HT1080 (cell line): ENCODE measurements at regions not wholly inside any gene's neighbourhood (a gene's known extent, or its start where the extent isn't known, plus 50 kb on each side); places are given as distances from the start of the nearest gene placed in this dataset.
"Not testable (repeated sequence)": the region's sequence is repeated elsewhere in the genome, so short reads cannot be mapped to it uniquely, and the experiment has no call there.

Experiments
- DNase-seq: peaks from one replicate; pipeline ENCODE4 v3.0.0-alpha.2; 2015; ENCODE audit warnings: low read depth

- peak; percentile 9 for DNase-seq
Measured at GRCh38 chr2:187206071-187206470, 242.0 kb downstream of the CALCRL start.

- no peak for DNase-seq
Measured at GRCh38 chr2:187198136-187198535, 249.9 kb downstream of the CALCRL start.

GRCh38 chr2:187194049-187194448, 254.0 kb downstream of the CALCRL start:
- DNase-seq: no peak

DNA sequence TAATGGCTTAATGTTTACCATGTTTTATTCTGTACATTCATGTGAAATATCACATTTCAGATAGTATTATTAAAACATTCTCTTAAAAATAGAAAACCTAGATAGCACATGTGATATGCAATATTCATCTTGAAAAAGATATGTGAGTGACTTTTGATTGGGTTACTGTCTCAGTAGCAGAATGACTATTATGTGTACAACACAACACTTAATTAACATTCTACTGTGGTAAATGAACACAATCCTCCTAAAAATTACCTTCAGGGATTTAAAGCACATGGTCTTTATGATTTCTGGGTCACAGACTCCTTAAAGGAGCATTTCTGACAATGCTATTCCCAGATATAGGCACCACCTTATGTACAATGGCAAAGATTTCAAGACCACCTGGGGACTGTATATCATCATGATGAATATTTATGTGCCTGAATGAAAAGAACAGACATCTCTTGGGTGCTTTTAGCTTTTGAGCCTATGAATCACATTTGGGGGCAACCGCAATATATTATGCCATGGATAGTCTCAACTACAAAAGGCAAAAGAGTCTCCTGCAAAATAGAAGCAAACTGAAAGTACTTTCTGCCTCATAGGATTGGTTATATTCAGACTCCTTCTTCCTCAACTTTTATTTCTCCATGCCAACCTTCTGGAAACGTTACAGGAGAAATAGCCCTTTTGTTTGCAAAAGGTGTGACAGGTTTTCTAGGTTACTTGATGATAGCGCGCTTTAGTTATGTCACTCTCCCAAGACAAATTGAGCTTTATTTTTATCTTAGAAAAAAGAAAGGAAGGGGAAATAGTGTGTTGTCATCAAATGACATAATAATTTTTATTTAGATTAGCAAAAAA, 259.0 kb downstream of the CALCRL start:
- no peak for DNase-seq

DNA sequence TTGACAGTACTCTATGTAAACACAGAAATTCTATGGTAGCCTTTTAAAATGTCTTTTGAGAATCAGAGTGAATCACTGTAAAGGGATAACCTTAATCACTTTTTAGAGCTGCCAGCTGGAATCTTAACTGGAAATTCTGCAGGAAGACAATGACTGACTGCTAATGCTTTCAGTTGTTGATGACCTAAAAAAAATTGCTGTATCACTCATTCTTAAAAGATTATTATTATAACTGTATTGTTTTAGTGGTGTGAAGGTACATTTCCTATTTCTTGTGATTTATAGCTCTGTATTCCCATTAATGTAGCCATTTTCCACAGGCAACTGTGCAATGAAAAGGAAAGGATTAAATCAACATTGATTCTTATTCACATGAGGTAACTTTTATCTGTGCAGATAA, 260.5 kb downstream of the CALCRL start:
- no peak for DNase-seq

DNA sequence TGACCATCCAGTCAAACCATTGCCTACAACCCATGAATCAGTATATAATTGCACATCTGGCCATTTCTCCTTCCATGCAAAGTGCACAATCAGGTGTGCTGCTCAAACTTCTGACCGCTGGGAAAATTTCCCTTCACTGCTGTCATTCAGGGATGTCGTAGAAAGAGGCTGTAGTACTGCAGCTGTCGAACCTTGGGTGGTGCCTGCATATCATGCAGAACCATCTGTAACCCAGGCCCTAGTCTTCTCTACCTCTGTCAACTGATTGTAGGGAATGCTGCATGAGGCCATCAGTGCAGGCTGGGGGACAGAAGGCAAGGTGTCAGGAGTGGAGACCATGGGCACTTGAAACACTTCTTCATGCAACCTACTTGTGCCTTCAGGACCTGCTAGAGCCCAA, 267.5 kb downstream of the CALCRL start:
- no peak for DNase-seq

DNA sequence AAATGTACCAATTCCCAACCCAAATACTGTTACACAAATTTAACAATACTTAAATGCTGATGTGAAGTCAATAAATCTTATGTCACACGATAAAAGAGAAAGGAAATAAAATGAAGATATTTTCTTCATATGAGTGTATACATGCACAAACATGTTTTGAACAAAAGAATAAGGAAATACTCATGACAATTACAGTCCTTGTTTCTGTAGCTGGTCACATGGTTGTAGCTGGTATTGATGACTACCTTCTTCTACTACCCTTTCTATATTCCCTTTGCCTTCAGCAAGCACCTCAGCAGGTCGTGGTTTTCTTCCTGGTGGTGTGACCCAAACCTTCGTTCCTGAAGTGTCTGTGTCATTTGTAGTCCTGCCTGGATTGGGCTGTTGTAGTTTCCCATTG, 269.2 kb downstream of the CALCRL start:
- DNase-seq: not testable (repeated sequence)

DNA sequence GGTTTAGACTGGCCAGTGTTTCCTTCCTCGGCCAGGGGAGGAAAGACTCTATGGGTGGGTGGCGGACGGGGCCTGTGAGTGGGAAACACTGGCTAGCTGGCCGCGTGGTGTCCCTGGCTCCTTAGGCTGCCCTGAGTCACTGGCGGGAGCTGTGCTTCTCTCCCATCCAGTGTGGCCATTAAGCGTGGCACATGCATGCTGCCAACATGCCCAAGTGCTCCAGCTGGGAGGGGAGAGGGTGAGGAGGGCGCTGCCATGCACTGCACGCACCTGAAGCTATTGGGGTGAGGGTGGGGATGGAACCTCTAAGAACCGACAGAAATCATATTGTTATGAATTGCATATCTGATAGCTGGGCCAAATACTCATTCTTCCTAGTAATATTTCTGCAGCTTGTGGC, 270.8 kb downstream of the CALCRL start:
- no peak for DNase-seq

- no peak for DNase-seq
Measured at GRCh38 chr2:187174582-187174981, 273.5 kb downstream of the CALCRL start.

DNA sequence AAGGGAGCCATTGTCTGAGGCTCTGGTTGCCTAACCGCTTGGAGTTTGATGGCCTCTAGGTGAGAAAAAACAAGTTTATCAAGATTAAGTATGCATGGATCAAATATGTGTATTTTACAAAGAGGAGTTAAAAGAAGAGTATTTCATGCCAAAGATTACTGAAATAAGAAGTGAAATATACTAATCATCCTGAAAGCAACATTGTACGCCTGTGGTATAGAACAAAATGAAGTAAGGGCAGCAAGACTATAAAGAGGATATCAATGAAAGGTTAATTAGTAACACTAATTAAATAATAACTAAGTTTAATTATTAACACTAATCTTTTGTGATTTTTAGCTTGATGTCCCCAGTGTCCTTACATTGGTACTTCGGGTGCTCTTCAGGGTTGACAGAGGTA, 276.7 kb downstream of the CALCRL start:
- no peak for DNase-seq

DNA sequence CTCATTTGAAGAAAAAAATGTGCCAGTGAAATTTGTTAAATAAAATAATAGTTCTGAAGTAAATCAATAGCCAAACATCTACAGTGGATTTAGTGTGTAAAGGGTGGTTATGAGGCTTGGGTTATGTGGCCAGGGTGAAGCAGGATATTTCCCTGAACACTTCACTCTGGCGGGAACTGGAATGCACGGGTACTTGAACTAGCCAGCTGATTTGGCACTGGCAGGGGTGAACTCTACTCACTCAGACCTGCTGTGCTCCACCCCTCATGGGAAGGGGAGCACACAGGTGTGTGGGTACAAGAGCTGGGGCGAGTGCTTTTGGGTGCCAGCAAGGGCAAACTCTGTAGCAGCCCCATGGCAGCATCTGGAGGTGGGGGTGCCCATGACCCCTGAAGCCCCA, 278.2 kb downstream of the CALCRL start:
- no peak for DNase-seq

DNA sequence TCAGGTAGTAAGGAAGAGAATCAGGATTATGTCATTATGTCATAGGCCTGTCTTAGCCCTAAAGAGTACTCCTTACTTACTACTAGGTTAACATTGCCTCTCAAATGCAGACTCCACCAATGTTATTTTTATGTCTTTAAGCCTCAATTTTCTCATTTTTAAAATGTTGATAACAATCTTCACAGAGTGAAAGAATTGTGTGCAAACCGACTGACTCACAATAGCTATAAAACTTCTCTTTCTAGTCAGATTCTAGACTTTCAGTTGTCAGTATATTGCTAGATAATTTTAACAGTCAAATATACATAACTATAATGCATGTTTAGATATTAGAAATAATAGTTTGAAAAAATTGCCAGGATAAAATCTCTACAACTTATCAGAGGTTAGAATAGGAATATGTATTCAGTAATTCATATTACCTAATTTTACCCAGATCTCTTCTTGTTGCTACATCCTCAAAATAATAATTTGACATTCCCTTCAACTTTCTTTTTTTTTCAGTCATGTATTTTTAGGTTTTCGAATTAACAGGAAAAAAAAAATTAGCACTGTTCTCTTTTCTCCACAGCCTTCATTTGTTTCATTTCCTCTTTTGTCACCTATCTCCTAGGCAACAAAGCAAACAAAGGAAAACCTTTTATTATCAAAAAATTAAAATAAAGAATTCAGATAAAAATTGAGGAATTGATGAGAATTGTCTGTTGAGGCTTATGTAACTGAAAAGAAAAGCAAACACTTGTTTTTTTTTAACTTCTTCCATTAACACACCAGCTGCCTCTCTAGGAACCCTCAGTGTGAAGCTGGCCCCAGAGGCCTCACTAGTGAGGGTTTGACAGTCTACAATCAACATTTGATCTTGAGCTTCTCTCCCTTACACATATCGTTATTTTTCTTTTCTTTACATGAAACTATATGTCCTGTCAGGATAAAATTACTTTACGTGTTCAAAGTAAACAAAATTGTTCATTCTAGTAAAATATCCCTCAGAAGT, 279.0 kb downstream of the CALCRL start:
- no peak for DNase-seq

DNA sequence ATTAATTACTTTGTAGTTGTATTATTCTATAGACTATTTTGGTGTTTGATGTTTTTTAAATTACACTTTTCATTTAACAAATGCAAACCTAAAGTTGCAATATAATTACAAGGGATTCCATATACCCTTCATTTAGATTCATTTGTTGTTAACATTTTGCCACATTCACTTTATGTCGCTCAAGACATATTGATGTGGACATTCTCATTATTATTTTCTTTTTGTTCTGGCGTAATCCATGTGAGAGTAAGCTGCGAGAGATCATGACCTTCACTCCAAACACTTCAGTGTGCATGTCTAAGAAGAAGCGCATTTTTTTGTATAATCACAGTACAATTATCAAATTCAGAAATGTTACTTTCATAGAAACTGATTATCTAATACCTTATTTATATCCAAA, 280.6 kb downstream of the CALCRL start:
- DNase-seq: no peak

DNA sequence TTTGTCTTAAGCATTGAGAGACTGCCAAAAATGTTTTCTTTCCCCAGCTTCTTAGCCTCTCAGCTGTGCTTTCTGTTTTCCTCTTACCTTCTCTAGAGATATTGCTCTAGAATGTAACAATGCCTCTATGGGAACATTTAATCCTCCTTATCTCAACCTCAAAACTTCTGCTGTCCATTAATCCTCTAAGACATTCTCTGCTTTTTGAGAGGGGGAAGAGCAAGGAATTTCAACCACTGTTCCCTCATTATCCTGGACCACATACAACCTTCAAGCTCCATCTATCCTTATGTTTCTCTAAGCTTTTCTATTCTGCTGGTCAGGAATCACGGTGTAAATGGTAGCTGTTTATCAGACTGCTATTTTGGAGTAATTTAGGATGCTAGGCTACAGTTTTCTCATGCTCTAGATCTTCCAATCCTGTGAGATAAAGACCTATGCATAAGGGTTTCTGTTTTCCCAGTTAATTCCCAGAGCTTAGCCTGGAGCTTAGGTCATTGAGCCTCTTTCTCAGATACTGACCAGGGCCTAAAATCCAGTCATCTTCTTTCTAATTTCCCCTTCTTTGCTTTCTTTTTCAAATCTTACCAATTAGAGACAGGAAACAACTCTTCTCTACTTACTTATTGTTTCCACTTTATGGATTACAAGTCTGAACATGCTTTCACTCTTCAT, 282.0 kb downstream of the CALCRL start:
- no peak for DNase-seq

- no peak for DNase-seq
Measured at GRCh38 chr2:187158452-187158851, 289.6 kb downstream of the CALCRL start.

DNA sequence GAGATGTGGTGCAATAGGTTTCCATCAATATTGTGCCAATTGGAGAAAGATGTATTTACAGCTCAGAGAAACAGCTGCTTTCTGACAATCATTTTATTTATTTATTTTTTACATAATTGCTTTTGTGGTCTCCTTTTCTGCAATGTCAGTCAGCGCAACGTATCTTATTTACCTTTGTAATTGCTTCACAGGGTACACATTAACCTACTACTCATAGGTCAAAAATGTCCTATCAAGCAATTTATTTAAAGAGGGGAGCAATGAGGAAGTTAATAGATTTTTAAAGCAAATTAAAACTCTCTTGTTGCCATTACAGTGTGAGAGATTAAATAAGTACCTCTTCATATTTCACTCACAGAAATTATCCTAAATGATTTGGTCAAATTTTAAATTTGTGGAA, 291.0 kb downstream of the CALCRL start:
- DNase-seq: no peak

- DNase-seq: no peak
Measured at GRCh38 chr2:187155476-187155875, 292.6 kb downstream of the CALCRL start.

DNA sequence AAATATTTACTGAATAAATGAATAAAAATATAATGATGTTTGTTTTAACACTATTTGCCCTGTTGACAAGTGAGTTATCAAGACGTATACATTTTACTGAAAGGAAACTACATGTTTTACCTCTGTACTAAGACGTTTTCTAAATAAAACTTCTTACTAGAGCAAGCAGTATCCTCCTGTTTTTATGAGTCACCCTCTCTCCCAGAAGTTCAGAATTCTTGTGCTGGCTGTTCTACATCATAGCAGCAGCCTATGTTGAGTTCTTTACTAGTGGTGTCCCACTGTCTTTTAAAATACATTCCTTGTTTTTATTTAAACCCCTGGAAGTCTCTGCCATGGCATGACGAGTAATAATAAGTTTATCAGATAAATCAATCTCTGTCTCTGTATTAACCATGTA, 297.4 kb downstream of the CALCRL start:
- DNase-seq: peak; percentile 22

- DNase-seq: no peak
Measured at GRCh38 chr2:187148059-187148714, 299.2 kb upstream of the ZSWIM2 start.

DNA sequence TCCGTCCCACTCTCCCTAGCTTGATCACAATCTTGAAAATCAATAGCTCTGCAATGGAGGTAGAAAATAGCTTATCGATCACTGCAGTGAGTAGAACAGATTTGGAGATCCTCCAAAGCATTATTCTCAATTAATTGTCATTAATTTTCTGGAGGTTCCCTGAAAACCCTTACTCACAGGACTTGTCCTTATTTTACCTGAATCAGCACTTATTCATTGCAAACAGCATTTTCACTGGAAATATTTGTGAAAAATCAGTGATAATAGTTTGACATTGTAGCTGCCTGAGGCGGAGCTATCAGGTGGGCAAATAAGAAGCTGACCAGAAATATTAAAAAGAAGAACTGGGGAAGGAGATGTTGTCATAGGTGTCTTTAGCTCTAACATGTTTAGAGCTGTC, 294.6 kb upstream of the ZSWIM2 start:
- DNase-seq: no peak

DNA sequence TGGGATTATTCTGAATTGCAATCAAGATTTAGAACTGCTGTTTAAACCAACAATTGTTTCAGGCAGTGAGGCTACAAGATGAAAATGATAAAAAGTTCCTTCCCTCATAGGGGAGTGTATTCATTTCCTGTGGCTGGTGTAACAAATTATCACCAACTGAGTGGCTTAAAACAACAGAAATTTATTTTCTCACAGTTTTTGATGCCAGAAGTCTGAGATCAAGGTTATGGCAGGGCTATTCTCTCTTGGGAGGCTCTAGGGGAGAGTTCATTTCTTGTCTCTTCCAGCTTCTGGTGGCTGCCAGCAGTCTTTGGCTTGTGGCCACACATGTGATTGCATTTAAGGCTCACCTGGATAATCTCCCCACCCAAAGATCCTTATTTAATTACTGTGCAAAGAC, 290.5 kb upstream of the ZSWIM2 start:
- DNase-seq: no peak
